ENCODE measurements at regions not wholly inside any gene's neighbourhood (a gene's known extent, or its start where the extent isn't known, plus 50 kb on each side); places are given as distances from the start of the nearest gene placed in this dataset.

DNA sequence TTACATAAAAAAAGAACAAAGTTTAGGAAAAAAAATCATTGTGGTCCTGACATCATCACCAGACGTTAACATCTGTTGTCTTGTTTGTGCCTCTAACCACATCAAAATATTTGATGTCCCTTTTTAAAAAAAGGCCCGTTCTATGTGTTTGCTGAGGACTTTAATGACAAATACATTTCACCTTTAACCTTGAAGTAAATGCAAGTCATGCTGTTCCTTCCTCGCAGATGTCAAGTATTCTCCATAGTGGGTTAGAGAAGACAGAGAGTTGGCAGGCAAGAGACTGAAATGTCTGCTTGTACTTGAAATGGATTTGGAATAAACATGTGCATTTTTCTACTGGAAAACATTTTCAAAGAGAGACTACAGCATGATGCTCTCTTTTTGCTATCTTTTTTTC lies 134.9 kb downstream of the FGF9 start:
- Histone ChIP-seq H3K4me2 (ENCODE audit: low read length) (no peak overlapping the region), H3K4me3 (ENCODE audit: low read length) (no peak overlapping the region), H3K9ac (ENCODE audit: low read length) (no peak overlapping the region), H3K9me3 (ENCODE audit: low read length) (no peaks in the 10 kb centered on the region), H3K27ac (ENCODE audit: low read length) (no peak overlapping the region), H3K79me2 (ENCODE audit: low read length) (no peaks in the 10 kb centered on the region), H3K27me3 (ENCODE audit: low read length) (no peaks in the 10 kb centered on the region), H3K36me3 (ENCODE audit: low read depth, low read length) (no peaks in the 10 kb centered on the region), H3K9me2 (replicated peaks; ENCODE audit: low read length) (no peaks in the 10 kb centered on the region), H3F3A (ENCODE audit: low read length, unreplicated experiment) (no peaks in the 10 kb centered on the region), H2AFZ (ENCODE audit: low read length) (no peak overlapping the region), H3K4me1 (ENCODE audit: insufficient read depth, low read length) (no peaks in the 10 kb centered on the region), H4K20me1 (ENCODE audit: low read length) (no peaks in the 10 kb centered on the region)
- no TSS peak for BruUV-seq (replicated peaks)
- no peak for TF ChIP-seq EZH2phosphoT487 (IDR thresholded peaks at IDR 0.05; ENCODE audit: borderline replicate concordance, low read length)
- TF ChIP-seq, protein P1, sequence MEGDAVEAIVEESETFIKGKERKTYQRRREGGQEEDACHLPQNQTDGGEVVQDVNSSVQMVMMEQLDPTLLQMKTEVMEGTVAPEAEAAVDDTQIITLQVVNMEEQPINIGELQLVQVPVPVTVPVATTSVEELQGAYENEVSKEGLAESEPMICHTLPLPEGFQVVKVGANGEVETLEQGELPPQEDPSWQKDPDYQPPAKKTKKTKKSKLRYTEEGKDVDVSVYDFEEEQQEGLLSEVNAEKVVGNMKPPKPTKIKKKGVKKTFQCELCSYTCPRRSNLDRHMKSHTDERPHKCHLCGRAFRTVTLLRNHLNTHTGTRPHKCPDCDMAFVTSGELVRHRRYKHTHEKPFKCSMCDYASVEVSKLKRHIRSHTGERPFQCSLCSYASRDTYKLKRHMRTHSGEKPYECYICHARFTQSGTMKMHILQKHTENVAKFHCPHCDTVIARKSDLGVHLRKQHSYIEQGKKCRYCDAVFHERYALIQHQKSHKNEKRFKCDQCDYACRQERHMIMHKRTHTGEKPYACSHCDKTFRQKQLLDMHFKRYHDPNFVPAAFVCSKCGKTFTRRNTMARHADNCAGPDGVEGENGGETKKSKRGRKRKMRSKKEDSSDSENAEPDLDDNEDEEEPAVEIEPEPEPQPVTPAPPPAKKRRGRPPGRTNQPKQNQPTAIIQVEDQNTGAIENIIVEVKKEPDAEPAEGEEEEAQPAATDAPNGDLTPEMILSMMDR (conservative IDR thresholded peaks at IDR 0.05; ENCODE audit: low read depth, low read length): no peak
- TF ChIP-seq EZH2 (IDR thresholded peaks at IDR 0.05; ENCODE audit: low read length, unreplicated experiment): no peak
- intact Hi-C loops (cut with micrococcal nuclease): no loop called here
- DNase-seq (no peak), ATAC-seq (no peak)
- POLR2A ChIA-PET (ENCODE audit: unreplicated experiment): no interaction called here
- CTCF ChIA-PET: no interaction called here

DNA sequence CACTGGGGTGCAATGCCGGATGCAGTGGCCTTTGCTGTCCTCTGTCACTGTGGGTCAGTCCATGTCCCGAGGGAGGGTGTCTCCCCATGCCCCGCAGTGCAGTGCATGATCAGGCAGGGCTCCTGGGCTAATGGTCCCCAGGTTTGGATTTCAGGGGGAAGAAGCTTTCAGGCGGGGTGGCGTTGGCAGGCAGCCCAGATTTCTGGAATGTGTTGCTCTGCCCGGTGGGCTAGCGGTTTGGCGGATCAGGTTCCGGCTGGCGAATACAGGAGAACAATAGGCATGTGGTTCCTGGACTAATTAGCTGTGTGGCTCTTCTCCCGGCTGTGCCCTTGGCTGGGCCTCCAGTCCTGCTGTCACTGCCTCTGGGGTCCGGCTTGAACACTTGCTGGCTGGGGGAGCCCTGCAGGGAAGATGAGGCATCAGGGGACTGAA lies 141.3 kb downstream of the FGF9 start:
- no peak for TF ChIP-seq EZH2 (IDR thresholded peaks at IDR 0.05; ENCODE audit: low read length, unreplicated experiment)
- TF ChIP-seq, protein P1 (conservative IDR thresholded peaks at IDR 0.05; ENCODE audit: low read depth, low read length): no peak
- no peak for TF ChIP-seq EZH2phosphoT487 (IDR thresholded peaks at IDR 0.05; ENCODE audit: borderline replicate concordance, low read length)
- Histone ChIP-seq H2AFZ (ENCODE audit: low read length) (no peak overlapping the region), H3K4me3 (ENCODE audit: low read length) (no peak overlapping the region), H3K9ac (ENCODE audit: low read length) (no peak overlapping the region), H4K20me1 (ENCODE audit: low read length) (no peaks in the 10 kb centered on the region), H3K79me2 (ENCODE audit: low read length) (no peaks in the 10 kb centered on the region), H3K36me3 (ENCODE audit: low read depth, low read length) (no peaks in the 10 kb centered on the region), H3K4me2 (ENCODE audit: low read length) (no peak overlapping the region), H3K9me2 (replicated peaks; ENCODE audit: low read length) (no peaks in the 10 kb centered on the region), H3K9me3 (ENCODE audit: low read length) (no peaks in the 10 kb centered on the region), H3K4me1 (ENCODE audit: insufficient read depth, low read length) (no peaks in the 10 kb centered on the region), H3F3A (ENCODE audit: low read length, unreplicated experiment) (no peaks in the 10 kb centered on the region), H3K27me3 (ENCODE audit: low read length) (peaks cover 31% of the 10 kb centered on the region), H3K27ac (ENCODE audit: low read length) (no peak overlapping the region)
- BruUV-seq (replicated peaks): no TSS peak
- CTCF ChIA-PET: no interaction called here
- DNase-seq: no peak
- no peak for ATAC-seq
- intact Hi-C loops (cut with micrococcal nuclease): no loop called here
- POLR2A ChIA-PET (ENCODE audit: unreplicated experiment): interaction anchor here (0.6 kb wide), 1 partner anchor 138 kb away, joined by 9 read pairs; no protein-coding TSS in a partner anchor

DNA sequence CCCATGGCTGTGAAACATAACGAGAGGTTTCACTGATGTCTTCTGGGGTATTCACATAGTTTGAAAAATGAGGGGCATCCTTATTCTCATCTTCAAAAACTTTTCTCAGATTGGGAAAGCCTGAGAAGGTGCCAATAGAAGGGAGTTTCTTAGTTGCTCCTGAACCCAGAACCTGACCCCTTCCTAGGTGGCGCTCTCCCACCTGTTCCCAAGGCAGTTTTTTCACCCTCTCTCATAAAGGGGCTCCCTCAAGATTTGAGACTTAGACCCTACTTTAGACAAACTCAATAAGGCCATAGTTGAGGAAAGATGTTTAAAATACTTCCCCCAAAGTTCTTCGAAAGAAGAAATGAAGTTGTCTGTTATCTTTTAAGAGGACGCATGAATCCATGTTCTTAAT lies 142.2 kb downstream of the FGF9 start:
- Histone ChIP-seq H4K20me1 (ENCODE audit: low read length) (no peaks in the 10 kb centered on the region), H3K4me1 (ENCODE audit: insufficient read depth, low read length) (no peaks in the 10 kb centered on the region), H3K9me2 (replicated peaks; ENCODE audit: low read length) (no peaks in the 10 kb centered on the region), H3K27ac (ENCODE audit: low read length) (no peak overlapping the region), H3K4me3 (ENCODE audit: low read length) (no peak overlapping the region), H3F3A (ENCODE audit: low read length, unreplicated experiment) (no peaks in the 10 kb centered on the region), H3K9ac (ENCODE audit: low read length) (no peak overlapping the region), H3K79me2 (ENCODE audit: low read length) (no peaks in the 10 kb centered on the region), H3K36me3 (ENCODE audit: low read depth, low read length) (no peaks in the 10 kb centered on the region), H3K9me3 (ENCODE audit: low read length) (no peaks in the 10 kb centered on the region), H3K27me3 (ENCODE audit: low read length) (peaks cover 31% of the 10 kb centered on the region), H2AFZ (ENCODE audit: low read length) (no peak overlapping the region), H3K4me2 (ENCODE audit: low read length) (no peak overlapping the region)
- BruUV-seq (replicated peaks): no TSS peak
- POLR2A ChIA-PET (ENCODE audit: unreplicated experiment): no interaction called here
- no peak for DNase-seq
- CTCF ChIA-PET: no interaction called here
- ATAC-seq: no peak
- intact Hi-C loops (cut with micrococcal nuclease): no loop called here
- TF ChIP-seq, protein P1 (conservative IDR thresholded peaks at IDR 0.05; ENCODE audit: low read depth, low read length): 0 out of 2 replicates have a peak, but pooled peaks have one; percentile 26
- TF ChIP-seq EZH2phosphoT487 (IDR thresholded peaks at IDR 0.05; ENCODE audit: borderline replicate concordance, low read length): no peak
